Upper lobe of left lung (tissue), 4 donors: ENCODE measurements at regions not wholly inside any gene's neighbourhood (a gene's known extent, or its start where the extent isn't known, plus 50 kb on each side); places are given as distances from the start of the nearest gene placed in this dataset.

Experiments used
- CTCF ChIP-seq, 6 experiments: fragments of 450-650 bp in 4 of 6; fragments of 200-600 bp in 2 of 6; sonication (generic) in 2 of 6; IDR thresholded peaks; one replicate each; pipeline ENCODE4 v1.5.1; 2016 to 2019; ENCODE audit warnings: antibody characterized with exemption in 6 of 6
- EP300 ChIP-seq, 4 donors: sonication (generic); formaldehyde crosslinking; IDR thresholded peaks; one replicate each; pipeline ENCODE4 v1.5.1; 2017; ENCODE audit warnings: antibody characterized with exemption in 4 of 4, control low read depth in 2 of 4
- POLR2A ChIP-seq, 4 donors: fragments of 450-650 bp; IDR thresholded peaks; one replicate each; pipeline ENCODE4 v1.5.1; 2016 to 2017; ENCODE audit warnings: antibody characterized with exemption in 4 of 4, mild to moderate bottlenecking in 2 of 4
- POLR2AphosphoS5 ChIP-seq, 2 donors: sonication (generic); formaldehyde crosslinking; IDR thresholded peaks; one replicate each; pipeline ENCODE4 v1.5.1; 2017; ENCODE audit warnings: antibody characterized with exemption in 2 of 2

- TF ChIP-seq POLR2A (IDR thresholded peaks at IDR 0.05) (no peak), CTCF (IDR thresholded peaks at IDR 0.05) (no peak), POLR2AphosphoS5 (IDR thresholded peaks at IDR 0.05) (no peak), EP300 (IDR thresholded peaks at IDR 0.05) (no peak)
These were observed 157.4 kb upstream of the CTNNB1 start for GRCh38 chr3:41041899-41042298.
